Fibroblast of skin of left quadriceps (primary cell): ENCODE measurements at regions not wholly inside any gene's neighbourhood (a gene's known extent, or its start where the extent isn't known, plus 50 kb on each side); places are given as distances from the start of the nearest gene placed in this dataset.

Source experiments
- DNase-seq, 2 experiments: peaks; one replicate each; pipeline ENCODE4 v3.0.0-alpha.2; 2013; ENCODE audit warnings: low read depth in 2 of 2

GRCh38 chr13:108435393-108436149 is 166.1 kb downstream of the TNFSF13B start:
- no peak for DNase-seq

GRCh38 chr13:108437496-108437895 is 168.0 kb downstream of the TNFSF13B start:
- DNase-seq = no peak

- DNase-seq = no peak
Measured at GRCh38 chr13:108439556-108439955, 170.0 kb downstream of the TNFSF13B start.

GRCh38 chr13:108444448-108444847 is 174.9 kb downstream of the TNFSF13B start:
- DNase-seq = no peak

GRCh38 chr13:108448891-108449290 is 179.4 kb downstream of the TNFSF13B start:
- no peak for DNase-seq

GRCh38 chr13:108451121-108451520 is 178.3 kb upstream of the MYO16 start:
- no peak for DNase-seq

GRCh38 chr13:108455320-108455719 is 174.1 kb upstream of the MYO16 start:
- DNase-seq = no peak

GRCh38 chr13:108460043-108460442 is 169.4 kb upstream of the MYO16 start:
- no peak for DNase-seq

GRCh38 chr13:108460746-108461145 is 168.7 kb upstream of the MYO16 start:
- no peak for DNase-seq

GRCh38 chr13:108463340-108463739 is 166.1 kb upstream of the MYO16 start:
- peak; percentile 36 to 39 for DNase-seq

- no peak for DNase-seq
Measured at GRCh38 chr13:108470921-108471320, 158.5 kb upstream of the MYO16 start.

- no peak for DNase-seq
Measured at GRCh38 chr13:108475181-108475580, 154.2 kb upstream of the MYO16 start.

- DNase-seq = no peak
Measured at GRCh38 chr13:108477376-108477775, 152.0 kb upstream of the MYO16 start.

- no peak for DNase-seq
Measured at GRCh38 chr13:108478179-108478578, 151.2 kb upstream of the MYO16 start.

- DNase-seq = no peak
Measured at GRCh38 chr13:108483981-108484380, 145.4 kb upstream of the MYO16 start.

GRCh38 chr13:108486096-108486495 is 143.3 kb upstream of the MYO16 start:
- no peak for DNase-seq

- no peak for DNase-seq
Measured at GRCh38 chr13:108494991-108495645, 134.3 kb upstream of the MYO16 start.

- DNase-seq = no peak
Measured at GRCh38 chr13:108495646-108496361, 133.6 kb upstream of the MYO16 start.

- no peak for DNase-seq
Measured at GRCh38 chr13:108496362-108497210, 132.8 kb upstream of the MYO16 start.

- no peak for DNase-seq
Measured at GRCh38 chr13:108500711-108501110, 128.7 kb upstream of the MYO16 start.

GRCh38 chr13:108508263-108508662 is 121.1 kb upstream of the MYO16 start:
- DNase-seq = no peak

- DNase-seq = no peak
Measured at GRCh38 chr13:108525827-108526226, 103.6 kb upstream of the MYO16 start.
